ENCODE measurements at regions not wholly inside any gene's neighbourhood (a gene's known extent, or its start where the extent isn't known, plus 50 kb on each side); places are given as distances from the start of the nearest gene placed in this dataset.

- H3K27ac Mint-ChIP-seq, result no peak overlapping the region
- WGBS (ENCODE audit: insufficient coverage), result no CpG with 5 or more reads among the region's 3 CpGs
- TF ChIP-seq CTCF (IDR thresholded peaks at IDR 0.05), result no peak
- H3K79me2 ChIP-seq (ENCODE audit: insufficient read depth, low read length), result no peaks in the 10 kb centered on the region
- H3K4me3 Mint-ChIP-seq, result no peak overlapping the region
- H3K9ac ChIP-seq (ENCODE audit: insufficient read depth, low read length, poor library complexity, severe bottlenecking), result no peak overlapping the region
- H3K27me3 ChIP-seq (ENCODE audit: control insufficient read depth in 2 of 2, insufficient read depth in 2 of 2, low read length in 2 of 2), result no peaks in the 10 kb centered on the region
- no peaks in the 10 kb centered on the region for H3K36me3 ChIP-seq (replicated peaks in 1 of 2; ENCODE audit: control insufficient read depth in 1 of 2, insufficient read depth in 2 of 2, low read length in 2 of 2)
- no peak overlapping the region for H3K27ac ChIP-seq (ENCODE audit: low read depth in 1 of 2, low read length in 2 of 2)
- peaks cover 0 to 2% (median 2%) of the 10 kb centered on the region in 3 donors for H3K27me3 Mint-ChIP-seq (ENCODE audit: low read depth in 3 of 3)
- H2AFZ ChIP-seq (ENCODE audit: insufficient read depth, low read depth, low read length, poor library complexity, severe bottlenecking), result no peak overlapping the region
- H3K9me3 Mint-ChIP-seq, result no peaks in the 10 kb centered on the region
- H3K4me1 Mint-ChIP-seq, result peaks cover 7% of the 10 kb centered on the region
- H3K9me3 ChIP-seq (replicated peaks in 1 of 2; ENCODE audit: control insufficient read depth in 1 of 2, insufficient read depth in 1 of 2, low read length in 2 of 2), result no peaks in the 10 kb centered on the region
- no peak for DNase-seq
- H3K4me3 ChIP-seq (replicated peaks in 1 of 3; ENCODE audit: low read depth in 2 of 3, low read length in 3 of 3), result no peak overlapping the region
- peaks cover 8 to 9% of the 10 kb centered on the region in 2 donors for H3K4me1 ChIP-seq (ENCODE audit: control insufficient read depth in 1 of 2, insufficient read depth in 2 of 2, low read length in 2 of 2)
- no peak overlapping the region for H3K4me2 ChIP-seq (replicated peaks; ENCODE audit: extremely low read depth, low read length, poor library complexity, severe bottlenecking)
- no peaks in the 10 kb centered on the region for H4K20me1 ChIP-seq (ENCODE audit: insufficient read depth, low read length)
- no peaks in the 10 kb centered on the region for H3K36me3 Mint-ChIP-seq
- intact Hi-C loops (cut with micrococcal nuclease), result no loop called here
Measured at GRCh38 chr12:98185606-98186005, 329.8 kb upstream of the TMPO start.

GRCh38 chr12:98188650-98189077, 326.7 kb upstream of the TMPO start:
- H3K4me1 ChIP-seq (ENCODE audit: control insufficient read depth in 1 of 2, insufficient read depth in 2 of 2, low read length in 2 of 2), result peaks cover 8 to 9% of the 10 kb centered on the region in 2 donors
- H4K20me1 ChIP-seq (ENCODE audit: insufficient read depth, low read length), result no peaks in the 10 kb centered on the region
- H3K9me3 ChIP-seq (replicated peaks in 1 of 2; ENCODE audit: control insufficient read depth in 1 of 2, insufficient read depth in 1 of 2, low read length in 2 of 2), result no peaks in the 10 kb centered on the region
- peak overlapping the region; percentile 14 for H3K4me2 ChIP-seq (replicated peaks; ENCODE audit: extremely low read depth, low read length, poor library complexity, severe bottlenecking)
- H3K4me3 ChIP-seq (replicated peaks in 1 of 3; ENCODE audit: low read depth in 2 of 3, low read length in 3 of 3), result no peak overlapping the region
- H3K36me3 Mint-ChIP-seq, result no peaks in the 10 kb centered on the region
- no peaks in the 10 kb centered on the region for H3K36me3 ChIP-seq (replicated peaks in 1 of 2; ENCODE audit: control insufficient read depth in 1 of 2, insufficient read depth in 2 of 2, low read length in 2 of 2)
- H3K27me3 Mint-ChIP-seq (ENCODE audit: low read depth in 3 of 3), result peaks cover 0 to 2% (median 0%) of the 10 kb centered on the region in 3 donors
- intact Hi-C loops (cut with micrococcal nuclease), result no loop called here
- H2AFZ ChIP-seq (ENCODE audit: insufficient read depth, low read depth, low read length, poor library complexity, severe bottlenecking), result peak overlapping the region; percentile 5
- no peak overlapping the region for H3K9ac ChIP-seq (ENCODE audit: insufficient read depth, low read length, poor library complexity, severe bottlenecking)
- H3K4me3 Mint-ChIP-seq, result peak overlapping the region in 1 of 2 donors; percentile 7
- DNase-seq, result peak; percentile 27 to 46 (median 38)
- H3K27ac Mint-ChIP-seq, result peak overlapping the region in 3 of 7 donors; percentile 3 to 79 (median 56)
- no peak overlapping the region for H3K27ac ChIP-seq (ENCODE audit: low read depth in 1 of 2, low read length in 2 of 2)
- H3K79me2 ChIP-seq (ENCODE audit: insufficient read depth, low read length), result no peaks in the 10 kb centered on the region
- H3K4me1 Mint-ChIP-seq, result peaks cover 7% of the 10 kb centered on the region
- TF ChIP-seq CTCF (IDR thresholded peaks at IDR 0.05), result no peak
- no CpG with 5 or more reads among the region's 5 CpGs for WGBS (ENCODE audit: insufficient coverage)
- H3K27me3 ChIP-seq (ENCODE audit: control insufficient read depth in 2 of 2, insufficient read depth in 2 of 2, low read length in 2 of 2), result no peaks in the 10 kb centered on the region
- H3K9me3 Mint-ChIP-seq, result no peaks in the 10 kb centered on the region
